T1000 (cell line): ENCODE measurements at regions not wholly inside any gene's neighbourhood (a gene's known extent, or its start where the extent isn't known, plus 50 kb on each side); places are given as distances from the start of the nearest gene placed in this dataset.

ENCODE experiments used
- DNase-seq: peaks from one replicate; lab custom pipeline; 2025; ENCODE audit warnings: mixed read lengths; lab: John Stamatoyannopoulos, UW

DNA sequence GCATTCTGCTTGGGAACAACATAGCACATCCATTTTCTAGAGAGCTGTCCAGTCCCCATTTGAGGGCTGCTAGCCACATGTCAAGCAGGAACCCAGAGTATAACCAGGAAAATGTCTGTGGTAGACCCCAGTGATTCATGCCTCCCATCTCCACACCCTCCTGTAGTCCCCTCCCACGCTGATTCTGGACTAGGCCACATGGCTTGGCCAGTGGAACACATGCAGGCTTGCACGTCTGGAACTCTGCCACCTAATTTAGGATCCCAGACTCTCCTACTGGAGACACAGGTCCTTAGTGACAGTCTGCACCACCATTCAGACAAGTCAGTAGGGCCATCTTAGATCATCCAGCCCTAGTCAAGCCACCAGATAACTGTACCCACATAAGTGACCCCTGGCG is 149.8 kb downstream of the ZIC5 start:
- DNase-seq, result no peak

DNA sequence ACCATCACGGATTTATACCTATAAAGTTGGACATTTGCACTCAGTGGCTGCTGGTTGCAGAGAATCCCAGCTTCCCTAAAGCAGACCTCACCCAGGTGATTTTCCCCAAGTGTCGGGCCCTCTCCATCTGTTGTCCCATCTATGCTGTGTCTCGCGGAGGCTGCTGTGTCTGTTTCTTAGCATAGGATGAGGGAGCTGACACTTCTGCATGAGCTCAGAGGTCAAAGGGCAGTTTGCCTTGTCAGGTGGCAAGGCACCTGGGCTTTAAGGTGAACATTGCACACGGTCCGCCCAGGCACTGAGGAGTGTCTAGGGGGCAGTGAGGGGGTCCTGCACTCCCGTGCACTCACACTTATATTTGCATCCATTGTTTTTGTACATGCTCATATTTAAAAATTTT is 151.6 kb downstream of the ZIC5 start:
- DNase-seq, result no peak

DNA sequence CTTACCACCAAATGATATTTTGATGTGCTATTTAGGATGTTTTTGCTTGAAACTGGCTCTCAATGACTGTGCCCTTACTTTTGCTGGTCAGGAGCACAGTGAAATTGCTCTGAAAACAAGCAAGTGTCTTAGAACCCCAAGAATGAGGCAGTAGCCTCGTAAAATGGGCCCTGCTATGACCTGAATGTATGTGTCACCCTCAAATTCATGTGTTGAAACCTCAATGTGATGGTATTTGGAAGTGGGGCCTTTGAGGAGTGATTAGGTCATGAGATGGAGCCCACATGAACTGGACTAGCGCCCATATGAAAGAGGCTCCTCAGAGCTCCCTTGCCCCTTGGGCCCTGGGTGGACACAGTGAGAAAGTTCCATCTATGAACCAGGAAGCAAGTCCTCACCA is 155.2 kb downstream of the ZIC5 start:
- no peak for DNase-seq

DNA sequence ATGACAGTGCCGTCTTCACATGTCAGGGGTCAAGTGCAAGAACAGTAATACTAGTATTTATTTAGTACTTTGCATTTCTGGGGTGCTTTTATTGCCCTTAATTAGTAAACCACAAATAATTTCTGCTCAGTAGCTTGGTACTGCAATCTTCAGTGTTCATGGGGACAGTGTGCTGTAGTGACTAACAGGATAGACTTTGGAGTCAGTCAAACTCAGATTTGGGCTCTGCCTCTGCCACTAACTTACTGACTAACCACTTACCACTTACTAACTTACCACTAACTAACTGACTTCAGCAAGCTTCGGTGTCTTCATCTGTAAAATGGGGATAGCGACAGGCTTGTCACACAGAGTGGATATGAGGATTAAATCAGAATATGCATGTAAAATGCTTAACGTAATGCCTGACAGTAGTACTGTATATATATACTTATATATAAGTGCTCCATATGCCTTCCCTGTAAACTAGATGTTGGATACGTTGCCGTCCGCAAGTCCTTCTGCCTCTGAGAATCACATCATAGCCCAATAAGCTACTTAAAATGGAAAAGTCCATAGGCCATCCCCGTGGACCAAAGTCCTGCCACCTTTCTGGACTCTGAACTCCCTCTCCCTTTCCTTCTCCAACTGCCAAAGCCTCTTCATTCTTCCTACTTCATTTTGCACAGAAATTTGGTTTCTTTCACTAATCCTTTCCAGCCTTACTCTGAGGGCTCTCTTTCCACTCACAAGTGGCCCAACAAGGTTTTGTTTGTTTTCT is 158.1 kb downstream of the ZIC5 start:
- no peak for DNase-seq

DNA sequence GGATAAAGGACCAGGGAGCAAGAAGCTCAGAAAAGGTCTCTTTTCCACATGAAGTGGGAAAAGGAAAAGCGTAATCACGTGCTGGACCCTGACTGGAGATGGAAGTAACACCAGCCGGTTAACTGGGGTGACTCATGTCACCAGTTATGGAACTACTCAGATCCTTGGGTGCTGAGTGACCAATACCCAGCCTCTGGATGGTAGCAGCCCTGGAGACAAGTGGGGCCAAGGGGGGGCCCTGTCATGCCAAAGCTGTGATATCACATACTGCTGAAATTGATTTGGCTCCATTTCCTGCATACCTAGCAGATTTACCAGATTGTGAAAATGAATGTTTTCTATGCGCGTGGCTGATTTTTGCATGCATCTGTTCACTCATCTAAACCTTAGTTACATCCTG is 158.9 kb downstream of the ZIC5 start:
- peak; percentile 62 for DNase-seq

DNA sequence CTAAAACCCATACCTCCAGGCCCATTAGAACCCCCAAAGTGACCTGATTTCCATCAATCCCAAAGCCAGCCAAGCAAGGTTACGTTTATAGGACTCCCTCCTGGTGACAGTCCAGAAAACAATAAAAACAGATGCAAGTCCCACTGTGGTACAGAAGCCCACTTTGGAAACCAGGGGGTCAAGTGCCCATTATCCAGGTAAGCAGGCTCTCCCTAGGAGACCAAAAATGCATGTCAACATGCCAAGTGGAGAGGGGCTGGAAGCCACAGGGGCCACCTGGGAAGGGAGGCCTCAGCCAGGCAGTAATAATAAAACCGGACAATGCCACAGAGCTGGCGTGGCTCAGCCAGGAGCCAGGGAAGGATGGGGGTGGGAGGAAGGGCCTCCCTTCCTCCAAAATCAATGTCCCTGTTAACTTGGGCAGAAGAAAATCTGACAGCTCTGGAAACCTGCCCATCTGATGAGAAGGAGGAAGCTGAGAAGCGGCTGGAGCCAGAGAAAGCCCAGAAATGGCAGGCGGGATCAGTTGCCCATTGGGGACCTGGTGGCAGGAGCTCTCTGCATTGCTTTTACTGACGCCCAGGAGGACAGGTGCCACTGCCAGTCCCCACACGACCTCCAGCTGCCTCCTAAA is 160.4 kb downstream of the ZIC5 start:
- no peak for DNase-seq

DNA sequence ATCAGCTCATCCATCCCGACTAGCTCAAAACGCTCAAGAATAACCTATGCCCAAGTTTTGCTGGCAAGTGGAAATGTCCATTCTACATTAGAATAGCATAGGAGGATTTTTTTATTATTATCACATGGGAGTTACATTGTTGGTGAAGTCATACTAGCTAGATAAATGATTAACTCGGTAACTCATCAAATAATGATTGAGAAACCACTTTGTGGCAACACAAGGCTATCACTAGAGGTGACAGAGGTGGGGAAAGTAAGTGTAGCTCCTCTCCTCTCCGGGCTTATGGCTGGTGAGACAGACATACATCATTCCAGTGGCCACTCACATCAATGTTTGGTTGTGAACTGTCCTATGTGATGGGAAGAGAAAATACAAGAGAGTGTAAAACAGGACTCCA is 161.6 kb downstream of the ZIC5 start:
- no peak for DNase-seq

DNA sequence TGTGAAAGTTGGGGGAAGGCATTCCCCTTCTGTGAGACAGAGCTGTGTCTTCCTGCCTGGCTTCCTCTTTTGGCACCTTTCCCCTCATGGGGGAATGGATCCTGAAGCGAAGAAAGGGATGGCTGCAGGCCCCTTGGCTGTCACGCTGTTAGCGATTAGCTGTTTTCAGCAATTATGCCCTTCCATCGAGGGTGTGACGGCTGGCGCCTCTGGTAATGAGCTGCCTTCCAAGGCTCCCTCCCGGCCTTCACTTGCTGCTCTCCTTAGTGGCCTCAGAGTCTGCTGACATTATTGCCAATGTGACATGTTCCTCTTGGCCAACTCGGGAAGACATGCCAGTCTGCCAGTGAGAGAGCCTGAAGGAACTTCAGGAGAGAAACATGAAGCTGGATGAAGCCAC is 162.1 kb downstream of the ZIC5 start:
- DNase-seq, result no peak

DNA sequence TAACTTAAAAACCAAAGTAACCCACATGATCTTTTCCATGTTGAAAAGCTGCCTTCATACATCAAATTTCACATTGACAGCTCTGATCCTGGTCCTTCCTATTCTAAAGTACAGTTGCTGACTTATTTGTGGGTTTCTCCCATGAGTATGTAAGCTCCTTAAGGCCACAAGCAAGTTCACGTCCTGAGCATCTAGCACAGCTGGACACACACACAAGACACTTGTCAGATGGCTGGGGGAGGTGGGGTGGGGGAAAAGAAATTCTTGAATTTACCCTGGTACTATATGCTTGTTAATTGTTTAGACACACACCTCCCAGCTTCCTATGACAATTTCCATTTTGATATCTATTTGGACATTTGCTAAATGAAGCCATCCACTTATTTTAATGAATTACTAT is 162.8 kb downstream of the ZIC5 start:
- no peak for DNase-seq

DNA sequence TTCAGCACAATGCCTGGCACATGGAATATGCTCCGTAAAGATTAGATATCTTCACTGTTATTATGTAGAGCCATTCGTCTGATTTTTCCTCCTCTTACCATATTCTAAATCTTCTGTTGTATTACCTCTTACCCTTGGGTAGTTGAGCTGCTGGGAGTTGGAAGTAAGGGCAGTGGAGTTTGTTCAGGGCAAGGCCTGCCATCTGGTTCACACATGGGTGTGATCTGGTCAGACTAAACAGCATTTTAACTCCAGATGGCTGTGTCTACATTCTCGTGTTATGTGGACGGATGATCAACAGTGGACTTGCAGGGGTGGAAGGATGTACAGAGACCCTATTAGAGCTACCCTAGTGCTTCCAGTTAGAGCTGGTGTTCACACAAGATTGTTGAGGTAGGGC is 164.9 kb downstream of the ZIC5 start:
- DNase-seq, result no peak

DNA sequence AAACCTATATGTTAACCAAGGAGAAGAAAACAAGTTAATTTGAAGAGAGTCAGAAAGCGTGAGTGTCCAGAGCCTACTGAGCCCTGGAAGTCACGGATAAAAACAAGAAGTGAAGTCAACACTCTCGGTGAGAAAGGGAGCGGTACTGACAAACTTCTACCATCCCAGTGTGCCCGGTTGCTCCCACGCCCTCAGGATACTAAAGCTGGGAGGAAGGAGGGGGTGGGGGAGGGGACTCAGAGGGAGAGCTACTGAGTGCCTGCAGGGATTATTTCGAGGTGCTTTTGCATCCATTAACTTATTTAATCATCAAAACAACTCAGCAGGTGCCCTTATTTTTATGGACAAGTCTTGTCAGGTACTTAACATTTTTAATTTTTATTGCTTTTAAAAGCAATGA is 166.2 kb downstream of the ZIC5 start:
- no peak for DNase-seq

DNA sequence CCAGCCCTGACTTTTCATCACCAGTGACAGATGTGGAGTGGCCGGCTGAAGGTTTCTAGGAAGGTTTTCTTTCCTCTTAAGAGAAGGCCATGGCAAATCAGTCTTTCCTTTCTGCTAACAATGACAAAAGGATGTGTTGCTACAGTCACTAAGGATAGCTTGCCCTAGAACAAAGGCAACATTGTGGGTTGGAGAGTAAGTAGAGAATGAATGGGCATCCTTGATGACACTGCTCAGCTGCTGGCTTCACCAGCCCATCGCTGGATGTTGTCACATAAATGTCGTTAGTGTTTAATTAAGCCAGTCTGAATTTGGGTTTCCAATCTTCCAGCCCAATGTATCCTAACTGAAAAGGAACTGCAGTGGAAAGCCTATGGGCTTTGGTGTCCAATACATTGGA is 168.4 kb downstream of the ZIC5 start:
- DNase-seq, result no peak

DNA sequence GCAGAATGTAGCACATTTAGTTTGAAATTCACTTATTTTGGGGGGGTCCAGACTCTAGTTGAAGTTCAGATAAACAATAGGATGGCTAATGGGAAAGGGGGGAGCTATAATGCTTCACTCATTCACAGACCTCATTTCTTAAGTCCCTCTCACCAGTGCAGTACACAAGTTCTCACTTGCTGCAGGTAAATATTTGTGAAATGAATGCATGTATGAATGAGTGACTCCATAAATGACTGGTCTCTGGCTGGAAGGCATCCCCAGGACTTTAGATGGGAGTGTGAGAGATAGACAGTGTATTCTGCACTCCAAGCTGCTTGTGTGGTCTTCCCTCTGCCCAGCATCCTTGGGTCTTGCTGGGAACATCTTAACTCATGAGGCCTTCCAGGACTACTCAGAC is 169.2 kb downstream of the ZIC5 start:
- DNase-seq, result no peak

DNA sequence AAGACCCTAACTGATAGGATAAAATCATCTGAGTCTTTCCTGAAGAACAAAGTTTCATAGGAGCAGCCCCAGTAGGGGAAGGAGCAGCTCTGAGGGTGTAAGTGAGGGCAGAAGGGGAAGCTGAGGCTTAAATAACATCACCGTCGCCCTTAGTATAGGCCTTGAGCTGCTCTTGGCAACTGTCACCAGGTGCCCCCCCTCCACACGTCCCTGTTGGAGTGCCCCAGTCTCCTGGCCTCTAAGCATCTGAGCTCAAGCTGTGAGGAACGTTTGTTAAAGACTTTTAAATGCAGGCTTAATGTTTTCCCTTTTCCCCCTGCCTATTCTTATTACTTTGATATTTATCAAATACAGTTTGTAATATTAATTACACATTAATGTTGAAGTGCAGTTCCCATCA is 170.6 kb downstream of the ZIC5 start:
- no peak for DNase-seq

DNA sequence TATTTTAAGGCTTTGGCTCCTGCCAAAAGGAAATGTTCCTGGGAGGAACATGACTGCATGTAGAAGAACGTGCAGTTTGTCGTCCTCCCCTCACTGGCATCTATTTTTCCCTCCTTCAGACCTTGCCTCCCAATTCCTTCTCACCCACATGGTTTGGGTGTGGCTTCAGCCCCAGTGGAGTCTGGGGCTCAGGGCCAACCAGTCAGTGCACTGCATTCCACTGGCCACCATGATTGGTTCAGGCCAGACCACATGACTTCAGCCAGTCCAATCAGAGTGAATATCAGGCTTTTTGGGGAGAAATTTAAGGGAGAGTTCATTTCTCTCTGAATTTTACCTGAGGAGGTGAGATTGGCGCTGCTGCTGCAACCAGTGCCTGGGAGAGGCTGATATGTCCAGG is 171.6 kb downstream of the ZIC5 start:
- DNase-seq, result no peak

DNA sequence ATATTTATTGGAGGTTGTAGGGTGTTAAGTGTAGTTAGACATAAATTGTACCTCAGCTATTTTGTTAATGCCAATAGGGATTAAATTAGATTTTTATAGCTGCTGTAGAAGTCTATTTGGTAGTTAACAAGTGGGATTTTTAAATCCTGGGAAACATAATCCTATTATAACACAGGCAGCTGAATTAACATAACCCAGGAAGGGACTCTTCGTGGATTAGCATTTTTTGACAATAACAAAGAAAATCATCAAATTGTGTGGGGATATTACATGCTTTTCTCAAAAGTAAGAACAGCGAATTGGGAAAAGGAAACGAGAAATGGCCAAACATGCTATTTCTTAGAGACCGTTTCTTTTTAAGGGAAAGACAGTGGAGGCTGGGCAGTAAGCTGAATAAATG is 172.8 kb downstream of the ZIC5 start:
- DNase-seq, result no peak

DNA sequence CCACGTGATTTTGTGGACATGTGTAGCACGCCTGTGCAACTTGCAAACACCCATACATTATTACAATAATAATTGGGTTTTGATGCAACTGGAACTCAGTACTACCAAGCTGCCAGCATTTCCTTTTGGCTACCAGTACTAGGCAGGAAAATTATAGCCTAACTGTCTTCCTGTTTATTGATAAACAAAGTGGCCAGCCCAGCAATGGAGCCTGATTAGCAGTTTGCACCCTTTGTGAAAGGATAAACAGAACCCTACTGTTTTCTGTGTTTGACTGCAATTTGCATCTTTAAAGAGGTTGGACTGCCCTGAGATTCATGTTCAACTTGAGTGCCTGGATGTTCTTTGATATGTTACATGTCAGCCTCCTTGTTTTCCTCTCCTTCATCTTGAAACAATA is 173.9 kb downstream of the ZIC5 start:
- DNase-seq, result no peak

DNA sequence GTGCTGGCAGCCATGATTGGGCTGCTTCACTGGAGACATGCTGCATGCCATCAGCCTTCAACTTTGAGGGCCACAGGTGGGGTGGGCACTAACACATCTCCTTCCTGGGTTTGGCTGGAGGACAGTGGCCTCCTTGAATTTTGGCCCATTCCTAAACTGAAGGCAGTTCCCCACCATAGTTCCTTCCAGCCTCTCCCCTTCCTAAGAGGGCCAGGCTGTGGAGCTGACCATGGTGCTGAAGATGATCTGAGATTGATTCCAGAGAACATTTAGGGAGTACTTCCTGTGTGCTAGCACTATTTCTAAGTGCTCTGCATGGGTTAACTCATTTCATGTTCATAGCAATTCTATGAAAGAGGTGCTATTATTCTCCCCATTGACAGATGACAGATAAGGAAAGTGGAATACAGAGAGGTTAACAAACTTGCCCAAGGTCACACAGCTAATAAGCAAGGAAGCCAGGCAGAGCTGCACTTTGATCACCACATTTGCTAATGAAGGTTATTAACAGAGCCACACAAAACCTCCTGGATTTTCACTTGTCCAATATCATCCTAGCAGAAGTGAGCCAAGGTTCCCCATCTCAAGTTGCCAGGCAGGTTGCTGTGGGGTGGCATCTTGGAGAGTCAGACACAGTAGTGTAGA is 175.3 kb downstream of the ZIC5 start:
- no peak for DNase-seq

DNA sequence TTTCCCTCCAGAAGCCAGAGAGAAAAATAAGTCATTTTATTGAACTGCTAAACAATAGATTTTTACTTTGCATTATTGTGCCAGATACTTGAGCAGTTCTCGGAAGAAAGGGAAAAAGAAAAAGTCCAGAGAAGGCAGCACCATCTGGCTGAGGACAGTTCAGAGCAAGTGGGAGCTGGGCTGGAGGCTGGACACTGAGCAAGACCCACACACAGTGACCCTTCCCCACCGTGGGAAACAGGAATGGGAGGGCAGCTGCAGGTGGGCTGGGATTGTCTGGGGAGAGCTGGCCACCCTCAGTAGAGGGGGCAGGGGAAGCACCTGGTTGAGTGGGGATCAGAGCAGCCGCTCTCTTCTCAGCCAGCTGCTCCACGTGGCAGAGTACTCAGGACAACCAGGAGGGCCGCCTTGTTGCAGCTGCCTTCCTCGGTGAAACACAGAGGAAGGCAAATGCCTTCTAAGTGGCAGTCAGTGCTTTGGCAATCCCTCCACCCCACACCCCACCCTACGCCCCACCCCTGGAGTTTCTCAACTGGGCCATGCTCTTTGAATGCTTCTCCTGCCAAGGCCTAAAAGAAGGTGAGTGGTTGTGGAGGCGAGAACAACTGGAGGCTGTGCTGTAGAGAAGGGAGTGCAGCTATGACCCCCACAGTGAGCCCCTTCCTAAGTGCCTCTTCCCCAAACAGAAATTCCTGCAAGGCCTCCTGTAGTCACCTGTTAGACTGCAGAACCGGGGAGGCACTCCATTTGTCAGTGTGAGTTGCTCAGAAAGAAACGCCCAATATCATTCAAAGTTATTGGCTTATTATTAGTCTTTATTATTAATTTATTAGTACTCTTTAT is 179.3 kb downstream of the ZIC5 start:
- no peak for DNase-seq

DNA sequence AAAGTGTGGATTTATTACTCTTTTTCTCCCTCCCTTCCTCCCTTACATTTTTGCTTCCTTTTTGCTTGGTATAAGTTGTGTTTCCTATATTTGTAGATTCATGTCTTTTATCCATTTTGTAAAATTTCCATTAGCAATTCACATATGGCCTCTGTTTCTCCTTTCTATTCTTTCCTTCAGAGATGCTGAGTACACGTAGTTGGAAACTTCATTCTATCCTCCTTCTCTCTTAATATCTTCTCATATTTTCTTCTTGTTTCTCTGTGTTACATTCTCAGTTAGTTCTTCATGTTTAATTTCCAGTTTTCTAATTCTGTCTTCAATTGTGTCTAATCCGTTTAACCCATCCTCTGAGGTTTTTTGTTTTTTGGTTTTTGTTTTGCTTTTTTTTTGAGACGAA is 188.9 kb downstream of the ZIC5 start:
- no peak for DNase-seq

DNA sequence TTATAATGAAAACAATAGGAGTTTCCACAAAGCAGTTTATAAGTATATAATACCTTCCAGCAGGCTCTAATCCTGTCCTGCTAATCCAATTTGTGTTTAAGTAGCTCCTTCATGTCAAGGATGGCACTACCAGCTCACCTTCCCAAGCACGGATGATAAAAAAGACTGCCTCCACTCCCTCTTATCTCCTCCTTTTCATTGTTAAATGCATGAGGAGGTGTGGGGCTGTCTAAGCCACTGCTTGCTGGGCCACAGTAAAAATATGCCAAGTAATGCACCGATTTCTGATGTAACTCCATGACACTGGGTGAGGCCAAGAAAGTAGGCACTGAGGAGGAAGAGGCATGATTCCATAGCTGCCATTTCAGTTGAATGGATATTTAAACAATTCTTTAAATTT is 193.1 kb downstream of the ZIC5 start:
- no peak for DNase-seq

DNA sequence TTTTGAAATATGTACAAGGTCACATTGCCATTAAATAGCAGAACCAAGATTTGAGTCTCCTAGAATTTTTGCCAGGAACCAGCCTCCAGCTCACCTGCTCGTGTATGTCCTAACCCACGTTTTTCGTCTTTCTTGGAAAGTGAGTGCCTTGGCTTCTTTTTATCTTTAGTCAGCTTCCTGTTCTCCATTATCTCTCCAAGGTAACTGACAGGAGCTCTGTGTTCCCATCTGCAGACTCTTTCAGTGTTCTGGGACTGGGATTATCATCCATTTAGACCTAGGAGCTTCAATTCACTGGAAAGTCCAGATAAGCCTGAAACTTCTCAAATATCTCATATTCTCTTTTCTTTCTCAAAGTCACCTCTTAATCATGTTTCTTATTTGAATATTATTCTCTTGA is 193.7 kb downstream of the ZIC5 start:
- DNase-seq, result no peak

DNA sequence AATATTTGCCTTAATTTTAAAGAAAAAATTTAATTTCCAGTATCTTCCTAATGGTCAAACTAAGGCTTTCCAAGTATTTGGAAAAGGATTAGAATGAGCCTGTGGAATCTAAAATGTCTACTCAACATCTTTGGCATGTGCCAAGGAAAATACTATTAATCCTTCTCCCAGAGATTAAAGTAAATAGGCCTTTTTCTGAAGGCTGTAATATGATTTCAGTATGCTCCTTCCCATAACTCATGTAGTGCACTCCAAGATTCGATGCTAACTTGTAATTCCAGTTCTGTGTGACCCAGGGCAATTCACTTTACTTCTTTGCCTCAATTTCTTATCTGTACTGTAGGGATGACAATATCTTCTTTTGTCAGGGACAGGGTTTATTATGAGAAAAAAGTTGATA is 196.9 kb downstream of the ZIC5 start:
- DNase-seq, result no peak
